Tibial artery (tissue), 4 donors: ENCODE measurements at regions not wholly inside any gene's neighbourhood (a gene's known extent, or its start where the extent isn't known, plus 50 kb on each side); places are given as distances from the start of the nearest gene placed in this dataset.

Experiments used
- DNase-seq, 2 donors: peaks; one replicate each; pipeline ENCODE4 v3.0.0-alpha.2; 2019
- H3K27ac ChIP-seq, 2 donors: fragments of 200-600 bp; sonication (generic) in 1 of 2; 1 replicate in 1 of 2; 2 replicates in 1 of 2; pipeline ENCODE4 v1.5.1; 2018 to 2019; ENCODE audit warnings: mild to moderate bottlenecking in 1 of 2
- H3K27me3 ChIP-seq, 2 donors: fragments of 200-600 bp; sonication (generic) in 1 of 2; one replicate each; pipeline versions ENCODE4 v1.5.1 to v1.6.0; 2016 to 2019
- H3K36me3 ChIP-seq, 3 donors: fragments of 200-600 bp; sonication (generic) in 2 of 3; one replicate each; pipeline ENCODE4 v1.5.1; 2016 to 2019; ENCODE audit warnings: mild to moderate bottlenecking in 2 of 3
- H3K4me1 ChIP-seq, 4 donors: fragments of 200-600 bp; sonication (generic) in 2 of 4; 1 replicate in 3 of 4; 2 replicates in 1 of 4; pipeline ENCODE4 v1.5.1; 2016 to 2019
- H3K4me3 ChIP-seq, 2 donors: fragments of 200-600 bp; sonication (generic) in 1 of 2; 1 replicate in 1 of 2; 2 replicates in 1 of 2; pipeline ENCODE4 v1.5.1; 2018 to 2019; ENCODE audit warnings: mild to moderate bottlenecking in 2 of 2
- H3K9me3 ChIP-seq, 3 donors: fragments of 200-600 bp; sonication (generic) in 1 of 3; one replicate each; pipeline ENCODE4 v1.5.1; 2016 to 2019
- CTCF ChIP-seq, 2 experiments: fragments of 200-600 bp in 1 of 2; fragments of 450-650 bp in 1 of 2; IDR thresholded peaks; one replicate each; pipeline ENCODE4 v1.5.1; 2017 to 2019; ENCODE audit warnings: antibody characterized with exemption in 2 of 2, mild to moderate bottlenecking in 1 of 2, moderate library complexity in 1 of 2
- intact Hi-C: fragments of 100-400 bp; cut with DNase I; formaldehyde crosslinking; loops from one replicate; pipeline ENCODE4 v1.15.0; 2023; ENCODE audit warnings: low total_unique reads

GRCh38 chr2:225340923-225341322 lies 58.6 kb upstream of the NYAP2 start:
- Histone ChIP-seq H3K9me3 (no peaks in the 10 kb centered on the region), H3K27me3 (no peaks in the 10 kb centered on the region), H3K27ac (no peak overlapping the region), H3K36me3 (no peaks in the 10 kb centered on the region), H3K4me3 (no peak overlapping the region), H3K4me1 (no peaks in the 10 kb centered on the region)
- TF ChIP-seq CTCF (IDR thresholded peaks at IDR 0.05), result no peak
- intact Hi-C loops, result no loop called here
- no peak for DNase-seq

- intact Hi-C loops, result no loop called here
- no peaks in the 10 kb centered on the region for H3K27me3 ChIP-seq
- no peaks in the 10 kb centered on the region for H3K4me1 ChIP-seq
- DNase-seq, result no peak
- H3K9me3 ChIP-seq, result no peaks in the 10 kb centered on the region
- no peak for TF ChIP-seq CTCF (IDR thresholded peaks at IDR 0.05)
- no peaks in the 10 kb centered on the region for H3K36me3 ChIP-seq
- H3K4me3 ChIP-seq, result no peak overlapping the region
- H3K27ac ChIP-seq, result no peak overlapping the region
Measured at GRCh38 chr2:225337183-225337582, 62.3 kb upstream of the NYAP2 start.

GRCh38 chr2:225334514-225334913 lies 65.0 kb upstream of the NYAP2 start:
- TF ChIP-seq CTCF (IDR thresholded peaks at IDR 0.05), result no peak
- no peaks in the 10 kb centered on the region for H3K9me3 ChIP-seq
- no peak for DNase-seq
- intact Hi-C loops, result no loop called here
- no peak overlapping the region for H3K27ac ChIP-seq
- H3K4me1 ChIP-seq, result no peaks in the 10 kb centered on the region
- no peaks in the 10 kb centered on the region for H3K36me3 ChIP-seq
- no peak overlapping the region for H3K4me3 ChIP-seq
- H3K27me3 ChIP-seq, result no peaks in the 10 kb centered on the region

GRCh38 chr2:225328192-225328591 lies 71.3 kb upstream of the NYAP2 start:
- H3K27ac ChIP-seq, result no peak overlapping the region
- H3K36me3 ChIP-seq, result no peaks in the 10 kb centered on the region
- DNase-seq, result no peak
- H3K27me3 ChIP-seq, result no peaks in the 10 kb centered on the region
- H3K9me3 ChIP-seq, result no peaks in the 10 kb centered on the region
- H3K4me1 ChIP-seq, result no peaks in the 10 kb centered on the region
- no peak for TF ChIP-seq CTCF (IDR thresholded peaks at IDR 0.05)
- no peak overlapping the region for H3K4me3 ChIP-seq
- intact Hi-C loops, result no loop called here

GRCh38 chr2:225326969-225327368 lies 72.5 kb upstream of the NYAP2 start:
- Histone ChIP-seq H3K9me3 (no peaks in the 10 kb centered on the region), H3K27me3 (no peaks in the 10 kb centered on the region), H3K4me3 (no peak overlapping the region), H3K4me1 (no peaks in the 10 kb centered on the region), H3K27ac (no peak overlapping the region), H3K36me3 (no peaks in the 10 kb centered on the region)
- no peak for DNase-seq
- no peak for TF ChIP-seq CTCF (IDR thresholded peaks at IDR 0.05)
- intact Hi-C loops, result no loop called here

- H3K36me3 ChIP-seq, result no peaks in the 10 kb centered on the region
- intact Hi-C loops, result no loop called here
- no peaks in the 10 kb centered on the region for H3K27me3 ChIP-seq
- TF ChIP-seq CTCF (IDR thresholded peaks at IDR 0.05), result no peak
- H3K9me3 ChIP-seq, result peaks cover 0 to 14% (median 10%) of the 10 kb centered on the region in 3 donors
- H3K4me3 ChIP-seq, result no peak overlapping the region
- no peaks in the 10 kb centered on the region for H3K4me1 ChIP-seq
- H3K27ac ChIP-seq, result no peak overlapping the region
- no peak for DNase-seq
Measured at GRCh38 chr2:225319872-225320271, 79.6 kb upstream of the NYAP2 start.
